Gastroesophageal sphincter (tissue), 3 donors: ENCODE measurements at regions not wholly inside any gene's neighbourhood (a gene's known extent, or its start where the extent isn't known, plus 50 kb on each side); places are given as distances from the start of the nearest gene placed in this dataset.

Experiments used
- EP300 ChIP-seq: sonication (generic); formaldehyde crosslinking; IDR thresholded peaks from one replicate; pipeline ENCODE4 v1.6.1; 2017; ENCODE audit warnings: antibody characterized with exemption, mild to moderate bottlenecking
- POLR2AphosphoS5 ChIP-seq: sonication (generic); formaldehyde crosslinking; IDR thresholded peaks from one replicate; pipeline ENCODE4 v1.6.1; 2017; ENCODE audit warnings: antibody characterized with exemption
- TF ChIP-seq, protein P1 (sequence below), 4 experiments: fragments of 200-600 bp in 2 of 4; fragments of 450-650 bp in 2 of 4; sonication (generic) in 1 of 4; IDR thresholded peaks; one replicate each; pipeline ENCODE4 v1.5.1; 2017 to 2019; ENCODE audit warnings: antibody characterized with exemption in 4 of 4, mild to moderate bottlenecking in 2 of 4, moderate library complexity in 2 of 4

DNA sequence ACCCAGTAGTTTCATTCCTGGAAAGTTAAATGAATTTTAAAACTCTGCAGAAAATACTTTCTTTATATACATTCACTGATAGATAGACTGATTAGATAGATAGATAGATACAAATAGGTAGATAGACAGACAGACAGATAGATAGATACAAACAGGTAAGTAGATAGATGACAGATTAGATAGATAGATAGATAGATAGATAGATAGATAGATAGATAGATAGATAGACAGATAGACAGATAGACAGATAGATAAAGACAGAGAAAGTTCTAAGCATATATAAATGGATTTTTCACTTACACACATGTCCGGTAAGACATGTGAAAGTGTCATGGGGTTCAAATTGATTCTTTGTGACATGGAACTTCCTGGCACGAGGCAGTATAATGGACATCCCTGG lies 349.7 kb downstream of the CDK5RAP2 start:
- no peak for TF ChIP-seq POLR2AphosphoS5
- TF ChIP-seq, protein P1, sequence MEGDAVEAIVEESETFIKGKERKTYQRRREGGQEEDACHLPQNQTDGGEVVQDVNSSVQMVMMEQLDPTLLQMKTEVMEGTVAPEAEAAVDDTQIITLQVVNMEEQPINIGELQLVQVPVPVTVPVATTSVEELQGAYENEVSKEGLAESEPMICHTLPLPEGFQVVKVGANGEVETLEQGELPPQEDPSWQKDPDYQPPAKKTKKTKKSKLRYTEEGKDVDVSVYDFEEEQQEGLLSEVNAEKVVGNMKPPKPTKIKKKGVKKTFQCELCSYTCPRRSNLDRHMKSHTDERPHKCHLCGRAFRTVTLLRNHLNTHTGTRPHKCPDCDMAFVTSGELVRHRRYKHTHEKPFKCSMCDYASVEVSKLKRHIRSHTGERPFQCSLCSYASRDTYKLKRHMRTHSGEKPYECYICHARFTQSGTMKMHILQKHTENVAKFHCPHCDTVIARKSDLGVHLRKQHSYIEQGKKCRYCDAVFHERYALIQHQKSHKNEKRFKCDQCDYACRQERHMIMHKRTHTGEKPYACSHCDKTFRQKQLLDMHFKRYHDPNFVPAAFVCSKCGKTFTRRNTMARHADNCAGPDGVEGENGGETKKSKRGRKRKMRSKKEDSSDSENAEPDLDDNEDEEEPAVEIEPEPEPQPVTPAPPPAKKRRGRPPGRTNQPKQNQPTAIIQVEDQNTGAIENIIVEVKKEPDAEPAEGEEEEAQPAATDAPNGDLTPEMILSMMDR (IDR thresholded peaks at IDR 0.05) = no peak
- no peak for TF ChIP-seq EP300
